Mucosa of descending colon (tissue), 3 donors: ENCODE measurements at regions not wholly inside any gene's neighbourhood (a gene's known extent, or its start where the extent isn't known, plus 50 kb on each side); places are given as distances from the start of the nearest gene placed in this dataset.
"Not testable (repeated sequence)": the region's sequence is repeated elsewhere in the genome, so short reads cannot be mapped to it uniquely, and the experiment has no call there.

ENCODE experiments used
- ATAC-seq: fragments of 200-7000 bp; cut with Tn5 transposase; one replicate; pipeline ENCODE4 v1.9.1; 2020; ENCODE audit warnings: mild to moderate bottlenecking, moderate library complexity
- DNase-seq, 3 donors: peaks; one replicate each; pipeline ENCODE4 v3.0.0-alpha.2; 2020
- H3K36me3 ChIP-seq: fragments of 200-600 bp; one replicate; pipeline ENCODE4 v1.8.0; 2021; ENCODE audit warnings: low read depth, mild to moderate bottlenecking
- H3K4me1 ChIP-seq: fragments of 200-600 bp; one replicate; pipeline ENCODE4 v1.8.0; 2021; ENCODE audit warnings: low read depth, mild to moderate bottlenecking
- H3K4me3 ChIP-seq: fragments of 200-600 bp; one replicate; pipeline ENCODE4 v1.8.0; 2021; ENCODE audit warnings: mild to moderate bottlenecking
- H3K9me3 ChIP-seq: fragments of 200-600 bp; one replicate; pipeline ENCODE4 v1.8.0; 2021; ENCODE audit warnings: mild to moderate bottlenecking
- intact Hi-C, 2 donors: fragments of 100-400 bp; cut with DNase I in 1 of 2; cut with micrococcal nuclease in 1 of 2; formaldehyde crosslinking; loops; one replicate each; pipeline versions ENCODE4 v1.11.0 to v1.11.1; 2022; cut with DNase I, micrococcal nuclease
- TF ChIP-seq, protein P1 (sequence below): fragments of 200-600 bp; IDR thresholded peaks from one replicate; pipeline ENCODE4 v1.8.0; 2022; ENCODE audit warnings: antibody characterized with exemption, mild to moderate bottlenecking
- donor health status: DM: no; HTN: no; CAD: no; lungs with moderate emphysema.
- donor health status: DM: no; HTN: no; CAD: no.
- donor health status: DM: no; HTN: yes; CAD: no.

DNA sequence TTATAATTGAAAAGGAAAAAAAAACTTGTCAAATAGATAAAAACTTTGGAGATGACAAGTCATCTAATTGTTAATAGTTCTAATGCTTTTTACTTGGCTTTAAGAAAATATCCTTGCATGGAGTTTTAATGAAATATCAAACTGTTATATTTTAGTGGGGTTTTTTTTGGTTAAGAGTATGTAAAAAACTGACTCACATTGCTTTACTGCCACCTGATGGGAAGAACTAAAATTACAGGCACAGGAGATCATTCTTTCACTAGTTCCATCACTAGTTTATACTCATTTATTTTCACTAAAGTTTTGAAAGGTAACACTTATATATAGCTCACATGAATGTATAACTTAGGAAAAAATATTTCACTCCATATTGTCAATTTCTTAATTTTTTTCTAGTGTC lies 309.1 kb downstream of the LMBRD1 start:
- Histone ChIP-seq H3K9me3 (peaks cover 5% of the 10 kb centered on the region), H3K36me3 (no peaks in the 10 kb centered on the region), H3K4me1 (no peaks in the 10 kb centered on the region), H3K4me3 (no peak overlapping the region)
- DNase-seq = no peak
- intact Hi-C loops = no loop called here
- ATAC-seq = no peak
- TF ChIP-seq, protein P1, sequence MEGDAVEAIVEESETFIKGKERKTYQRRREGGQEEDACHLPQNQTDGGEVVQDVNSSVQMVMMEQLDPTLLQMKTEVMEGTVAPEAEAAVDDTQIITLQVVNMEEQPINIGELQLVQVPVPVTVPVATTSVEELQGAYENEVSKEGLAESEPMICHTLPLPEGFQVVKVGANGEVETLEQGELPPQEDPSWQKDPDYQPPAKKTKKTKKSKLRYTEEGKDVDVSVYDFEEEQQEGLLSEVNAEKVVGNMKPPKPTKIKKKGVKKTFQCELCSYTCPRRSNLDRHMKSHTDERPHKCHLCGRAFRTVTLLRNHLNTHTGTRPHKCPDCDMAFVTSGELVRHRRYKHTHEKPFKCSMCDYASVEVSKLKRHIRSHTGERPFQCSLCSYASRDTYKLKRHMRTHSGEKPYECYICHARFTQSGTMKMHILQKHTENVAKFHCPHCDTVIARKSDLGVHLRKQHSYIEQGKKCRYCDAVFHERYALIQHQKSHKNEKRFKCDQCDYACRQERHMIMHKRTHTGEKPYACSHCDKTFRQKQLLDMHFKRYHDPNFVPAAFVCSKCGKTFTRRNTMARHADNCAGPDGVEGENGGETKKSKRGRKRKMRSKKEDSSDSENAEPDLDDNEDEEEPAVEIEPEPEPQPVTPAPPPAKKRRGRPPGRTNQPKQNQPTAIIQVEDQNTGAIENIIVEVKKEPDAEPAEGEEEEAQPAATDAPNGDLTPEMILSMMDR = no peak

DNA sequence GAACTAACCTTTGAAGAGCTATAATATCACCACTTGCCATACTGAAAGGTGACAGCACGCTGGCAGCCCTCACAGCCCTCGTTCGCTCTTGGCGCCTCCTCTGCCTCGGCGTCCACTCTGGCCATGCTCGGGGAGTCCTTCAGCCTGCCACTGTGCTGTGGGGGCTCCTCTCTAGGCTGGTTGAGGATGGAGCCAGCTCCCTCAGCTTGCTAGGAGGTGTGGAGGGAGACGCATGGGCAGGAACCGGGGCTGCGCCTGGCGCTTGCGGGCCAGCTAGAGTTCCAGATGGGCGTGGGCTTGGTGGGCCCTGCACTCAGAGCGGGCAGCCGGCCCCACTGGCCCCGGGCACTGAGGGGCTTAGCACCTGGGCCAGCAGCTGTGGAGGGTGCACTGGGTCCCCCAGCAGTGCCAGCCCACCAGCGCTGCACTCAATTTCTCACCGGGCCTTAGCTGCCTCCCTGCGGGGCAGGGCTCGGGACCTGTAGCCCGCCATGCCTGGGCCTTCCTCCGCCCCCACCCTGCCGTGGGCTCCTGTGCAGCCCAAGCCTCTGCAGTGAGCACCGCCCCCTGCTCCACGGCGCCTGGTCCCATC lies 329.7 kb downstream of the LMBRD1 start:
- Histone ChIP-seq H3K36me3 (no peaks in the 10 kb centered on the region), H3K9me3 (no peaks in the 10 kb centered on the region), H3K4me3 (no peak overlapping the region), H3K4me1 (no peaks in the 10 kb centered on the region)
- DNase-seq = no peak
- TF ChIP-seq, protein P1 = no peak
- intact Hi-C loops = no loop called here
- ATAC-seq = no peak

DNA sequence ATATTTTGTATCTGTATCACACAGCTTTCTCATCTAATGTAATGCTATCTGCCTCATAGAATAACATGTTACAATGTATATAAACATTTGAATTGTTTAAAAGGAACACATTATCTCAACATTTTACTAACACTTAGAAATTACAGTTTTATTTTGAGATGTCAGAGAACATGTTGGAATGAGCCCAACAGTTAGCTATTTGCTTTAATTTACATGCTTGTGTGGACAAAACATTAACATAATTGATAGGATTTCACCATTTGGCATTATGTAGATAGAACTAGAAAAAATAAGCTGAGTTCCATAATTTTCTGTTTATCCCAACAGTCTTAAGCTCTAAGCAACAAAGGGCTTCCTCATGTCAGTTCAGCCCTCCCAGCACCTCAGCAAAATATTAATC lies 330.9 kb downstream of the LMBRD1 start:
- TF ChIP-seq, protein P1 = no peak
- intact Hi-C loops = no loop called here
- ATAC-seq = no peak

DNA sequence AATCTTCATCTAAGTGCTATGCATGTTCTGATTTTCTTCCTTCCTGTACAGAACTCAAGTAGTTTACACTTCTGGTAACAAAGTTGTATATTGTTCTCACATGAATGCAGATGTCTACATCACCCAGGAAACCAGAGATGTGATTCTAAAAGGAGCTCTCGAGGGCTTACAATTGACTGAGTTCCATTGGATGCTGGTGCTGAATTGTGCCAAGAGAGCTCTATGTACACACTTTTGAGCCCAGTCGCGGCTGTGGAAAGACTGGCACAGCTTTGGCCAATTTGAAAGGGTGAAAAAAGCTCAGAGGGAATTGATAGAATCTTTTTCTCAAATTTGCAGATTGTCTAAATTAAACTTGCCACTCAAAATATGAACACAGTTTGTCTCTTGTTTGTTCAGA lies 340.7 kb downstream of the LMBRD1 start:
- ATAC-seq = no peak

More for the DNA sequence above, 330.9 kb downstream of the LMBRD1 start:
- Histone ChIP-seq H3K36me3 (no peaks in the 10 kb centered on the region), H3K4me1 (no peaks in the 10 kb centered on the region), H3K9me3 (no peaks in the 10 kb centered on the region), H3K4me3 (no peak overlapping the region)
- DNase-seq = no peak

DNA sequence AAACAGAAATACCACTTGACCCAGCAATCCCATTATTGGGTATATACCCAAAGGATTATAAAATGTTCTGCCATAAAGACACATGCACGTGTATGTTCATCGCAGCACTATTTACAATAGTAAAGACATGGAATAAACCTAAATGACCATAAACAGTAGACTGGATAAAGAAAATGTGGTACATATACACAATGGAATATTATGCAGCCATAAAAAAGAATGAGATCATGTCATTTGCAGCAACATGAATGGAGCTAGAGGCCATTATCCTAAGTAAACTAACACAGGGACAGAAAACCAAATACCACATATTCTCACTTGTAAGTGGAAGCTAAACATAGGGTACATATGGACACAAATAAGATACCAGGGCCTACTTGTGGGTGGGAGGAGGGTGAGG lies 342.2 kb downstream of the LMBRD1 start:
- H3K9me3 ChIP-seq, H3K4me3 ChIP-seq, DNase-seq, ATAC-seq, H3K4me1 ChIP-seq, intact Hi-C loops, H3K36me3 ChIP-seq: not testable (repeated sequence)

More for the DNA sequence above, 340.7 kb downstream of the LMBRD1 start:
- H3K4me3 ChIP-seq = no peak overlapping the region
- no peak for DNase-seq
- intact Hi-C loops = no loop called here
- no peaks in the 10 kb centered on the region for H3K36me3 ChIP-seq
- TF ChIP-seq, protein P1 = no peak
- H3K4me1 ChIP-seq = no peaks in the 10 kb centered on the region
- H3K9me3 ChIP-seq = no peaks in the 10 kb centered on the region

DNA sequence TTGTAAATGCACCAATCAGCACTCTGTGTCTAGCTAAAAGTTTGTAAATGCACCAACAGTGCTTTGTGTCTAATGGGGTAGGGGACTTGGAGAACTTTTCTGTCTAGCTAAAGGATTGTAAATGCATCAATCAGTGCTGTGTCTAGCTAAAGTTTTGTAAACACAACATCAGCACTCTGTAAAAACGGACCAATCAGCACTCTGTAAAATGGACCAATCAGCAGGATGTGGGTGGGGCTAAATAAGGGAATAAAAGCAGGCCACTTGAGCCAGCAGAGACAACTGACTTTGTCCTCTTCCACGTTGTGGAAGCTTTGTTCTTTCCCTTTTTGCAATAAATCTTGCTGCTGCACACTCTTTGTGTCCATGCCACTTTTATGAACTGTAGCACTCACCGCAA lies 346.3 kb downstream of the LMBRD1 start:
- H3K4me1 ChIP-seq, intact Hi-C loops, H3K4me3 ChIP-seq, ATAC-seq, H3K9me3 ChIP-seq, H3K36me3 ChIP-seq, DNase-seq: not testable (repeated sequence)

DNA sequence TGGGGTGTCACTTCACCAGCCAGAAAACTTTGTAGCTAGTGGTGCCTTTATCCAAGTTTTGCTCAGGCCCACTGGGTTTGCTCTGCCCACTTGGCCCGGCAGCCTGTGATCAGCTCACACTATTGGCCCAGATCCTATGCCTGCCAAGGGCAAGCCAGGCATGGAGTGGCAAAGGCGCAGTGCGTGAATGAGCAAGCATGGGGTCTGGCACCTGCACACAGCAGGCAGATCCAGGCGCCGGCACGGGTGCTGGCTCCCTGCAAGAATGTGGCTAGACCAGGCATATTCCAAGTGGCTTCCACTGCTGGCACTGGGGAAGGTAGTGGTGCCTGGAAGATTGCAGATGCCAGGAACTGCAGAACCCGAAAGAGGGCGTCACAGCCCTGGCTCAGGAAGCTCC lies 346.9 kb downstream of the LMBRD1 start:
- Histone ChIP-seq H3K4me3 (no peak overlapping the region), H3K9me3 (peaks cover 6% of the 10 kb centered on the region), H3K36me3 (no peaks in the 10 kb centered on the region), H3K4me1 (no peaks in the 10 kb centered on the region)
- ATAC-seq (no peak), DNase-seq (no peak)
- intact Hi-C loops = no loop called here
- TF ChIP-seq, protein P1 = no peak
